Non-pigmented ciliary epithelial cell (primary cell): ENCODE measurements at regions not wholly inside any gene's neighbourhood (a gene's known extent, or its start where the extent isn't known, plus 50 kb on each side); places are given as distances from the start of the nearest gene placed in this dataset.
A peak's percentile ranks its signal among the peaks of the same experiment; 100 is the strongest.
"Not testable (repeated sequence)": the region's sequence is repeated elsewhere in the genome, so short reads cannot be mapped to it uniquely, and the experiment has no call there.

Source experiments
- DNase-seq: peaks from one replicate; pipeline ENCODE4 v3.0.0-alpha.2; 2010; ENCODE audit warnings: low read depth

- DNase-seq: peak; percentile 19
Observed at GRCh38 chr4:128451270-128451905, 163.8 kb upstream of the PGRMC2 start.

- DNase-seq: no peak
Observed at GRCh38 chr4:128450326-128451120, 162.9 kb upstream of the PGRMC2 start.

GRCh38 chr4:128449251-128449650 is 161.6 kb upstream of the PGRMC2 start:
- no peak for DNase-seq

- DNase-seq: no peak
Observed at GRCh38 chr4:128444544-128445302, 157.1 kb upstream of the PGRMC2 start.

GRCh38 chr4:128440923-128441322 is 153.3 kb upstream of the PGRMC2 start:
- DNase-seq: no peak

- DNase-seq: not testable (repeated sequence)
Observed at GRCh38 chr4:128437023-128437422, 149.4 kb upstream of the PGRMC2 start.

- not testable (repeated sequence) for DNase-seq
Observed at GRCh38 chr4:128429023-128429613, 141.5 kb upstream of the PGRMC2 start.

GRCh38 chr4:128428397-128428796 is 140.8 kb upstream of the PGRMC2 start:
- DNase-seq: no peak

- DNase-seq: peak; percentile 27
Observed at GRCh38 chr4:128427832-128428366, 140.3 kb upstream of the PGRMC2 start.

GRCh38 chr4:128424527-128425497 is 137.2 kb upstream of the PGRMC2 start:
- DNase-seq: no peak

GRCh38 chr4:128422296-128422695 is 134.7 kb upstream of the PGRMC2 start:
- DNase-seq: not testable (repeated sequence)

- no peak for DNase-seq
Observed at GRCh38 chr4:128416921-128417320, 129.3 kb upstream of the PGRMC2 start.

- no peak for DNase-seq
Observed at GRCh38 chr4:128410037-128410436, 122.4 kb upstream of the PGRMC2 start.

- no peak for DNase-seq
Observed at GRCh38 chr4:128403586-128403985, 116.0 kb upstream of the PGRMC2 start.

GRCh38 chr4:128394778-128395177 is 107.2 kb upstream of the PGRMC2 start:
- DNase-seq: no peak

GRCh38 chr4:128393101-128393704 is 105.6 kb upstream of the PGRMC2 start:
- DNase-seq: no peak

GRCh38 chr4:128390475-128390996 is 102.9 kb upstream of the PGRMC2 start:
- no peak for DNase-seq

- no peak for DNase-seq
Observed at GRCh38 chr4:128388796-128389195, 101.2 kb upstream of the PGRMC2 start.

- no peak for DNase-seq
Observed at GRCh38 chr4:128388352-128388630, 100.7 kb upstream of the PGRMC2 start.

- no peak for DNase-seq
Observed at GRCh38 chr4:128387600-128388351, 100.2 kb upstream of the PGRMC2 start.
